Left hindlimb (tissue), 1 donor: ENCODE measurements at regions not wholly inside any gene's neighbourhood (a gene's known extent, or its start where the extent isn't known, plus 50 kb on each side); places are given as distances from the start of the nearest gene placed in this dataset.

Source experiments
- DNase-seq: peaks from one replicate; pipeline ENCODE4 v3.0.0-alpha.2; 2018

DNA sequence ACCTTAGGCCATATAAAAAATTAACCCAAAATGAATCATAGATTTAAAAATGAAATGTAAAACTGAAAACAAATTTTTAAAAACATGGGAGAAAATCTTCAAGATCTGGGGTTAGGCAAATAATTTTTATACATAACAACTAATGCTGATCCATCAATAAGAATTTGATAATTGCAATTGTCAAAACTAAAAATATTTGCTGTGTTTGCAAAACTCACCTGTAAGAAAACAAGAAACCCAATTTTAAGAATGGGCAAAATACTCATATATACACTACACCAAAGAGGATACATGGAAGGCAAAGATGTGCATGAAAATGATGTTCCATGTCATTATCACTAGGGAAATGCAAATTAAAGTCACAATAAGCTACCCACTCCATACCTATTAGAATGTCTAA is 194.8 kb upstream of the NRP1 start:
- no peak for DNase-seq

DNA sequence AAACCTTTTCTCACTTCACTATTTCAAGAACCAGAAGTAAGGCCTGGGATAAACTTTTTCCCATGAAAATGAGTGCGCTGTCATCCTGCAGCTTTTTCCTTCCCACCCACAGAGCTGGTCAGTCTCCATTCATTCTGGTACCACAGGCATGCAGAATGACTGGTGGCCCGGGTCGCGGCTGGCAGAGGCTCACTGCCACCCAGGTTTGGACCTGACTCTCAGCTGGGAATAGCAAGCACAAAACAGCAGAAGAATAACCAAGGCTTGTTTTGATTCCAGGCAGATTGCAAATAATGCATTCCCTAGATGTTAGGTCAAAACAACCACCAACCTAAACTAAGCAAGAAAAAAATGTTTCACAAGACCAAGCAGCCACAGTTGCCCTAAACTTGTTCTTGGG is 190.5 kb upstream of the NRP1 start:
- peak; percentile 52 for DNase-seq

DNA sequence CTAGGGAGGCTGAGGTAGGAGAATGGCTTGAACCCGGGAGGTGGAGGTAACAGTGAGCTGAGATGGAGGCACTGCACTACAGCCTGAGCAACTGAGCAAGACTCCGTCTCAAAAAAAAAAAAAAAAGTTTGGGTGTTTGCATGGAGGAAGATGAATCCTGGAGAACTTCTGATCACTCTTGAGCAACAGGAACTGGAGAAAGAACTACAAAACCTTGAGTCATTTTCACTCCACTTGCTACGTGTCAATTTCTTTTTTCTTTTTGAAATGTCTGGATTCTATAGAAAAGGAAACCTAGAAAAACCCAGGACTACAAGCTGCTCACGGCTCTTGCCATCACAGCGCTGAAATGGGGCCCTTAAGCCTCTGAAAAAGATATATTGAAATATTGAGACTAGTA is 189.6 kb upstream of the NRP1 start:
- DNase-seq: no peak

DNA sequence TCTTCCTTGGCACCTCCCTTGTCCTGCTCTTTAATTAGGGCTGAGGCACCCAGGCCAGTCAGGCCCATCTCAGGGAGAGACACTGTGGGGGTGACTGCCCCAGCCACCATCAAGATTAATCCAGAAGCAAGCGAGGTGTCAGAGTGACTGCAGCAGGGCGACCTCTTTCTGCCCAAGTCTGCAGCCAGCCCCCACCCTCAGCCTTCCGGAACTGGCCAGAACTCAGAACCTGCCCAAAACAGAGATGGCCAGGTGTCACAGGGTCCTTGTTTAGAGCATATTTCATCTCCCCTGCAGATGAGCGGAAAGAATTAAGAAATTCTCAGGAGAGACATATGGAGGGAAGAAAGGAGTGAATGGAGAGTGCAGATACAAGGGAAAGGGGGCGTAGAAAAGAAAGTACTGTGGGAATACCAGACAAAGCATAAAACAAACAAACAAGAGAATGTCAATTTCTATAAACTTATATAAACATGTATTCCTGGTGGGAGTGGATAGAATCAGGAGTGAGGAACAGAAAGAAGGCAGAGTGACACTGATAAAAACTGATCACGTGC is 188.8 kb upstream of the NRP1 start:
- no peak for DNase-seq

DNA sequence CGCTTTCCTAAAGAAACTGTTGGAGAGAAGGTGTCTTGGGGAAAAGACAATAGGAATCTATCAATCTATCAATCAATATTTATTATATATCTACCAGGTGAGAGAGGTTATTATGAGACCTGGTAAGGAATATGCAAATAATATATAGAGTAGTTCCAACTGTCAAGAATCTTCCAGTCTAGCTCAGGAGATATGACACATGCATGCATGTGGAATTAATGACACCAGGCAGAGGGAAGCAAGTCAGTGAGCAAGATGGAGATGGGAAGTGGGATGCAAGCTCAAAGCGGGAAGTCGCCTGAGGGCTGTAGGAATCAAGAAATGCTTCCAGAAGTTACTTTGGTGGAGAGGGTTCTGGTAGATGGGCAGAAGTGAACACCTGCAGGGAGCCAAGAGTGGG is 187.4 kb upstream of the NRP1 start:
- DNase-seq: no peak

DNA sequence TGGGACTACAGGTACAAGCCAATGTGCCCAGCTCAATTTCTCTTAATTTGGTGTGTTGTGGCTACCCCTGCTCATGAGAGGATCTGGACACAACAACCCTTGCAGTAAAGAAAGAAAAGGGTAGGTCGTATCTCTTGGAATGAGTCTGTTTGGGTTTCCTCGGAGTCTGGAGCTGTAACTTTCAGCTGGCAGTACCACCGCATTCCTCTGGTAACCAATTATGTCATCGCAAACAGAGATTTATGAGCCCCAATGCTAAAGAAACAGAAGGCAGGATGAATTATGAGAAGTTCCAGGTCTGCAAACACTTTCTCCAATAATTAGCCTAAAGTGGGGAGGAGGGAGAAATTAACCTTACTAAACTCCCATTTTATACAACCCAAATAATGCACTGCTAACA is 186.6 kb upstream of the NRP1 start:
- no peak for DNase-seq

DNA sequence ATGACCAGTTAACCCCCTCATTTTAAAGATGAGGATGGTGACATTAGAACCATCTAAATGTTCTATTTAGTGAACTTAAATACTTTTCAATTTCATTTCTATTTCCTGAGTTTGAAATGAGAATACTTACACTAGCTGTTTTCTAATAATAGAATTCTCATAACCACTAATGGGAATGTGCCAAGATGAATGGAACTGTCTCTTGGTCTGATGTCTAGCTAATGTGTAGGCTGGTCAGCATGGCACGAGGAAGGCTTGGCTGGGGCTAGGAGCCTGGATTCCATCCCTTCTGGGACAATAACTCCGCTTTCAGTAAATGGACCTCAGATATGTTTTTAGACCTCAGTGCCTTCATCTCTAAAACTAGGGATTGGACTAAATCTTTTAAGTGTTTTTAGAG is 185.8 kb upstream of the NRP1 start:
- DNase-seq: no peak

DNA sequence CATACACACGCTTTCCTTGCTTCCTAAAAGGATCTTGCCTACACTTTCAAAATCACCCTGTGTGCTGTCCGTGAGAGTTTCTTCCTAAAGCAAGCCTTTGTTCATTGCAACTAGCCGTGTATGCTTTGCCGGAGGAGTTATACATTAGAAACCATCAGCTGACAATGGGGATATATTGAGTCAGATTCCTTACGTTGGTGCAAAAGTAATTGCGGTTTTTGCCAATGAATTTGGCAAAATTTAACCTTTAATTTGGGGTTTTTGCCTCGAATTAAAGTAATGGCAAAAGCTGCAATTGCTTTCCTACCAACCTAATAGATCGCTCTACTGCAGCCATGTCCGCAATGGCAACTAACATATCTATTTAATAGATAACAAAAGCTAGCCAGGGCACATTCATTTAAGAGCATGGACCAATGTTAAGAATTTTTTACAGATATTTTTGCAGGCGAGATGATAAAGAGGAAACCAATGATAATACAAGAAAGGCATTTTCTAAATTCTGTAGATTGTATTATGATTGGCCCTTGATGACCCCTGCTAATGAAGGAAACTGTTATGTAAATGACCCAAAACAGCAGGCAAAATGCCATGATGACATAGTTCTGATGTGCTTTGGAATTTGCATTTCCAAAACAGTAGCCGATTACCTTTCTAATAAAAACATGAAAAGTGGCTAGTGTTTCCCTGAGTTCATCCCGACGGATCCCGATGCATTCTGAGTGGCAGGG is 184.8 kb upstream of the NRP1 start:
- DNase-seq: no peak

DNA sequence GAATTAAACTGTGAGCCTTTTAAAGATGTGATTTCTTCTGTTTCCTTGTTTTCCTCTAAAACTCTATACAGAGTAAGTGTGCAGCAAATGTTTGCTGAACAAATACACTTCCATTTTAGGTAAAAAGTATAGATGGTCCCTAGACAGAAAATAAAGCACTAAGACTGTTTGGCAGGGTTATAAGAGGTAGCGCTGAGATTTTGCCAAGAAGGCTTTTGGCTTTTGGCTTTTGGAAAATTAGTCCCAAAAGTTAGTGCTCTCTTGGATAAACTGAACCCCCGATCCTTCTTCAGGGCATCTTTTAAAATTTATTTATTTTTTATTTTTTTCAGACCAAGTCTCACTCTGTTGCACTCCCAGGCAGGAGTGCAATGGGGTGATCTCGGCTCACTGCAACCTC is 175.7 kb upstream of the NRP1 start:
- DNase-seq: no peak

DNA sequence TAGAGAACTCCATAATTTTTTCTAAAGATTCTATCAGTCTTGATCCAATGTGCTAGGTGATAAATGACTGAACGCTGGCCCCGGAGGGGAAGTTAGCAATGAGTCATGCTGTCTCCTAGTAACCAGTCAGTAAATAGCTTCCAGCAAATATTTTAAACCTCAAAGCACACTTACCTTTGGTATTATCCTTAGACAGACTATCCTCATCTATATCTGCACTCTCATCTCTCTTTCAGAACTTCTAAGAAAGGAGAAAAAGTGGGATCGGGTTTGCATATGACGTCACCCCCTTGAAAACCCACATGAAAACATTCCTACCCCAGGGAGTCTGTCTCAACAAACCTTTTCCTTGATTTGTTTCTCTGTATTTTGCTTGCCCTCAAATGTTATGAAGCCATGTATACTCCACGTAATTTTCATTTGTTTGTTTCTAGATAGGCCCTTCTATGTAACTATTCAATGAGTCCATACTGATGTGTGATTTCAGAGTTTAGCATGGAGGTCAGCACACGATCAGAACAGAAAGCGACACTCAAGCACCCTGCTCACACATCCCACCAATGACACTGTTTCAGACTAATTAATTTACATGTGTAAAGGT is 174.9 kb upstream of the NRP1 start:
- DNase-seq: no peak

DNA sequence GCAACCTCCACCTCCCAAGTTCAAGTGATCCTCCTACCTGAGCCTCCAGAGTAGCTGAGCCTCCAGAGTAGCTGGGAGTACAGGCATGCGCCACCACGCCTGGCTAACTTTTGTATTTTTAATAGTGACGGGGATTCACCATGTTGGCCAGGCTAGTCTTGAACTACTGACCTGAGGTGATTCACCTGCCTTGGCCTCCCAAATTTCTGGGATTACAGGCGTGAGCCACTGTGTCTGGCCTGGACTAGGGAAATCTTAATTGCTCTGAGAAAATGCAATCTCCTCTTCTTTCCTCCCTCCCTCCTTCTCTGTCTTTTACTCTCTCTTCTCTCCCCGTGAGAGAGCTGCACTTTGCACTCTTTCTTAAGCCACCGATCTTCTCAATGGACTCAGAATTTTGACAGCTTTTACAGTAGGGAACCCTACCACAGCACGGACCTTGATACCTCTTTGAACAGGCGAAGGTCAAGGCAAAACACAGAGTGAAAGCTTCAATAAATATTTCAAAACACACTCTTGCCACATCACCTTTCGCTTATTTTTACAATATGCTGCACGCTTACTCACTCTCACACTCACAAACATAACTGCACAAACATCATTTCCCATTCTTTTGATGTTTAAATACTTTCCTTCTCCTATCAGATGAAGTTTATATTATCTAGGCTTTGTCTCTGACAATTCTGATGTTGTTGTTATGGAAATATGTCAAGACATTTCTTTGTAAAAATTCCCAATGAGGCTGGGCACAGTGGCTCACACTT is 173.4 kb upstream of the NRP1 start:
- no peak for DNase-seq

DNA sequence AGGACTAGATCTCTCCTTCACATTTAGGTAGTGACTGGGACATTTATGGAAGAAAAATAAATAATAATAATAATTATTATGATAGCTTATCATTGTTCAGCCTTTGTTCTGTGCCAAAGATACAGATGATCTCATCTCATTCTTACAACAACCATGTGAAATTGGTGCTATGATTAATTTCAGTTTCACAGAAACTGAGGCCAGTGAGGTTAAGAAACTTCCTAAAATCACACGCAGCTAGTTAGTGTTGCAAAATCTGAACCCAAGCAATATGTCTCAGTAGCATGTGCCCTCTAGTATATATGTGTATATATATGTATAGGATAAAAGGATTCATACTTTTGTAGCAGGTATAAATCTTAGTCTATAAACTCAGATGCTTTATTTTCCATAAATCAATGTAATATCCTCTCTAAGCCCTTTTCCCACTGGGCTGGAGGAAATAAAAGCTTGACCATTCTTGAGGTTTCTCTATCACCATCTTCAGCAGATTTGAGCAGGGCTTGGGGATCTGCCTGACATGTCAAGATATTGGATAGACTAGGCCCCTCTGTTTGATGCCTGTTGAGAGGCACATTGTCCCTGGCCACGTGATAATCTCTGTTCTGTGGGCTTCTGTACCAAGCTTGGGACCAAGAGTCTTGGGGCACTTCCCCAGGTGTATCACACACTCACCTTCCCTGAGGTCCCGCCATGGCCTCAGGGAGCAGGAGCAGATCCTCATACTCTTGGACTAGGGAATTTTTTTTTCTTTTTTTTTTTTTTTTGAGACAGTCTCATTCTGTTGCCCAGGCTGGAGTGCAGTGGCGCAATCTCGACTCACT is 172.6 kb upstream of the NRP1 start:
- DNase-seq: no peak

DNA sequence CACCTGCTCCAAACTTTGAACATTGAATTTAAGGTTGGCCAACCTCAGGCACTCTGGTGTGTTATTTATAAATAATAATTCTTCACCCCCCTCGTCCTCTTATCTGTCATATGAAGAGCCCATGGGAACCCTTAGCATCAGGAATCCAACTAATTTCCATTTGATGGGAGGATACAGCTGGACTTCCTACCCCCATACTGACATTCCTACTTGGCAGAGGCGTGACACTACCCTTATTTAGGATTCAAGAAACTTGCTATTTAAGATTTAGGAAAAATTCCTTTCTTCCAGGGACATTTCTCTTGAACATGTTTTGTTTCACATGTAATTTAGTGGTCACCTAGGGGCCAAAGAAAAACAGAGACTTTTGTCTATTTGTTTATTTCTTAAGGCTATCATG is 171.9 kb upstream of the NRP1 start:
- DNase-seq: no peak

DNA sequence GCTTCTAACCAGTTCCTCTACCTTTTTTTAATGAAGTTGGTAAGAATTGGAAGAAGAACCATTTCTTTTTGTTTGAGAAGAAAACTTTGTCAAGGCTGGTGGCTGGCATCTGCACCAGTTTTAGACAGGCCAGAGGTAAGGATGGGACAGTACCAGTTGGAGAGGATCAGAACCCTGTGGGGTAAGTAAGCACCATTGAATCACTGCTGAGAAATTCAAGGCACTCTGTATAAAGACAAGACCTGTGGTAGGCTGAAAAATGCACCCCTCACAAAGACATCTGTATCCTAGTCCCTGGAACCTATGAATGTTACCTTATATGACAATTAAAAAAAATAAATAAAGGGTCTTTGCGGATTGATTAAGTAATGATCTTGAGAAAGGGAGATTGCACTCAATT is 166.7 kb upstream of the NRP1 start:
- no peak for DNase-seq

DNA sequence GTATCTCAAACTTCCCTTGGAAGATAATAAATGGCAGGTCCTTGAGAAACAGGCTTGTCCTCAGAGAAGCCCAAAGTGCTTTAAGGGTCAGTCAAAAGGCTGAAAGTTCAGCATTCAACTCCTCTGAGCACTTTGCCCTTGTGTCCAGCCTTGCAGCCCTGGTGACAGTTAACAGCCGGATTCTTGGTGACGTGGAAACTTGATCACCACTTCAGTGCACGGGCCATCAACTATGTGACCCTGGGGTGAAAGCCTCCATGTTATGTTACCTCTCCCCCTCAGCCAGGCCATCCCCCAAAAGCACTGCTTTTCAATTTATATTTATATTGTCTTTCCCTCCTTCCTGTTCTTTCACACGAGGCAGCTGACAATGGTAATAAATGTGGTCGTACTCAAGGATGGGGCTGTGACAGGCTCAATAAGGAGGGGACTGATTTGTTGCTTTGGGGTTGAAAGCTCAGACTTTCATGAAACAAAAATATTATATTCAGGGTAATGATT is 164.0 kb upstream of the NRP1 start:
- DNase-seq: no peak

DNA sequence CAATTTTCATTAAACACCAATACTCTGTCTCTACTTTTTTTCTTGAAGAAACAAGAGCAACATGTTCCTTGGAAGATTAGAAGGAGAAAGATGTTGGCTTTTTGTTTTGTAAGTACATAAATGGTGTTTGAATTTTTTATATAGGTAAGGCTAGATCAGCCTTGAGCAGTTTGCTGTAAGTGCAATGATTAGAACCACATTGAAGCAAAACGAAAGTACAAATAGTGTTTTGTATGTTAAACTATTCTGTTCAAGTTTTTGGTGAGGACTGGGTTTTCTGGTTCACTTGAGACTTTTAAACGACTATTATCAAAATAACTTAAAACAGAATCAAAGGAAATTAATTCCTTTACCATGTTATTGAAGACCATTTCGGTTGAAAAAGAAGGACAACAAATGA is 162.9 kb upstream of the NRP1 start:
- no peak for DNase-seq

DNA sequence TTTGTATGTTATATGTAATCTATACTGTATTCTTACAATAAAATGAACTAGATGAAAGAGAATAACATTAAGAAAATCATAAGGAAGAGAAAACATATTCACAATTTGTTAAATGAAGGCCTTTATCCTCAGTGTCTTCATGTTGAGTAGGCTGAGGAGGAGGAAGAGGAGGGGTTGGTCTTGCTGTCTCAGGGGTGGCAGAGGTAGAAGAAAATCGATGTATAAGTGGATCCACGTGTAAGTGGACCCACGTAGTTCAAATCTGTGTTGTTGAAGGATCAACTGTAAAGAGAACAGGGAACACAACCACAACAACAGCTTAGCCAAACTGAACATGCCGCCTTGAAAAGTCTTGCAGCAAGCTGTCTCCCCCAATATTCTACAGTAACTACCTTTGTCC is 161.6 kb upstream of the NRP1 start:
- no peak for DNase-seq

DNA sequence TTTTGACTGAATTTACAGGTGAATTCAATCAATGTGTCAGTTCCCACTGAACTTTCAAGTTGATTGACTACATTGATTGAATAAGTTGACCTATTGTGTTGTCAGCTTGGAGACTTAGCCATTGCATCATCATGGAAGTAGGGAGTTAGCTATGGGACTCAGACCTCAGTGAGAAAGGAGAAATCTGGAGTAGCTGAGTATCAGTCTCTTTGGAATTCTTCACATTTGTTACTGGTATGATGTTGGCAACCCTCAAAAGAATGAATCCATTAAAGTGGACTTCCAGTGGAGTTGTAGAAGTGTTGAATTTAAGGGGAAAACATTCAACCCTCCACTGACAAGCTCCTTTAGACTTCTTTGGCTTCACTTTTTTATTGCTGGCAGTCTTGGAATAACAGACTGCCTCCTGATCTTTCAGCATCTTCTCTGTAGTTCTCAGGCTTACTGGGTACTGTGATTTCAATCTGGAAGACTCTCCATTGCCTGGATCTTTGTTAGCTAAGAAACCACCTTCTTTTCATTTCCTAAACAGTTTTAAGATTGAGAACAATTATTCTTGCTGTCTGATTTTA is 160.3 kb upstream of the NRP1 start:
- DNase-seq: no peak

DNA sequence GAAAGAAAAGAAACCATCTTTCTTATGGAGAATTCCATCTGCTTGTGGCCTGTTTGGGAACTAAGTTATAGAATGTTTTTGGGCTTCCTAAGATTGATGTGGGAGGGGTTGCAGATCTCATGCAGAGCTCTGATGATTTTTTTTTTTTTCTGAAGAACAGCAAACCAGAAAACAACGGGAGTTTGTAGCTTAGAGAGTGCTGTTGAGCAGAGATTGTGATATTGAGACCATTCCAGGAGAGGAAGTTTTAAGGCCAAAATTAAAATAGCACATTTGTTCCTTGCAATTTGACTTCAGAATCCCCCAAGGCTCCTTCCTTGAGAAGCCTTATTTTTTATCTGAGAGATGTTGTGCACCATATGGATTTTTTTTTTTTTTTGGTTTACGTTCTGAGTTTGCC is 159.5 kb upstream of the NRP1 start:
- no peak for DNase-seq

DNA sequence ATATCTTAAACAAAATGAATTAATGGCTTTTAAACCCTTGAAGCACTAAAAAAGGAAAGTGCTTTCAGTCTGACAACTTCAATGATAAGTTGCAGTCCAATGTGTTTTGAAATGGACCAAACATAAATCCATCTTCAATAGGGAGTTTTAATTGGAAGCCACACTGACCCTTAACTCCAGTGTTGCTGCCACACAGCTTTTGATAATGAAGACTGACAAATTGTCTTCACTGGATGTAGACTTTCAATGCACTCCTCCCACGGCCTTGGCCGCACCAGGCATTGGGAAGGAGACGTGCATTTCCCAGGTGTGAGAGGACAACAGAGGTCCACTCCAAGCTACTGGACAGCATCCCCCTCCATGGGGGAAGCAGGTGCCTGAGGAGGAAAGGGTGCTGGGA is 159.0 kb upstream of the NRP1 start:
- no peak for DNase-seq

DNA sequence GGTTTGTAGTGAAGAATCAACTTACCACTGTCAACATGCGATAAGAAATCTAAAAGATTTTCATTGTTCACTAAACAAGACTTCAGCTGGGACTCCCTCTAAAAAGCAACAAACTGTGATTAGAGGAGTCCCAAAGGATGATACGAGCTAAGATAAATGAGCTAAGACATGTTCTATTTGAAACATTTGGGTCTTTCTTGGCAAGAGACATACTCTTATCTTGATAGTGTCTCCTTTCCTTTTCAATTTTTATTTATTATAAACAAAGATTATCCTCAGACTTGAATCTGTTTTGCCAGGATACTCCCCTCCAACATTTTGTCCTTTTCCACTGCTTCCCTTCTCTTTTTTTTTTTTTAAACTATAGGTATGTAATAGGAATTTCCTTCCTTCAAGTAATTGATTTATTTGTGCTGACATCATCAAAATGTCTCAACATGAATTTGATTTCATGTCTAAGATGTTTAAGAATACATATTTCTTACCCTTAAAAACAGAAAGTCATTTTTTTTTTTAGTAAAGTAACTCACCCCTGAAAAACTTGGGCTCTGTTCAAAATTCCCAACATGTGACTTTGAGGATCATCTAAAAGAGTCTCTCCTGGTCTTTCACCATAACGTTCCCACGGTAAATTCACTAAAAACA is 158.4 kb upstream of the NRP1 start:
- DNase-seq: no peak
